PFSK-1 (cell line): ENCODE measurements at regions not wholly inside any gene's neighbourhood (a gene's known extent, or its start where the extent isn't known, plus 50 kb on each side); places are given as distances from the start of the nearest gene placed in this dataset.

Source experiments
- REST ChIP-seq, 2 experiments: IDR thresholded peaks; 2 replicates each; pipeline versions ENCODE4 v1.6.1 to v1.8.0; 2011 to 2012; ENCODE audit warnings: low read depth in 2 of 2, low read length in 2 of 2, control low read depth in 1 of 2, inconsistent platforms in 1 of 2, mild to moderate bottlenecking in 1 of 2, moderate library complexity in 1 of 2; ENCODE audit not compliant: insufficient read depth in 1 of 2
- TAF1 ChIP-seq: IDR thresholded peaks from 2 replicates; pipeline ENCODE4 v1.6.1; 2012; ENCODE audit warnings: low read length, control low read depth, borderline replicate concordance; ENCODE audit not compliant: insufficient read depth

GRCh38 chr3:18968120-18968519 lies 180.2 kb upstream of the KCNH8 start:
- no peak for TF ChIP-seq REST (IDR thresholded peaks at IDR 0.05; ENCODE audit: insufficient read depth in 1 of 2, low read depth in 2 of 2, low read length in 2 of 2)
- TF ChIP-seq TAF1: no peak
